H9 (cell line): ENCODE measurements at regions not wholly inside any gene's neighbourhood (a gene's known extent, or its start where the extent isn't known, plus 50 kb on each side); places are given as distances from the start of the nearest gene placed in this dataset.

ENCODE experiments used
- DNase-seq: peaks from one replicate; pipeline ENCODE4 v3.0.0-alpha.2; 2017
- H2AFZ ChIP-seq: one replicate; pipeline ENCODE4 v1.6.1; 2013; ENCODE audit warnings: mild to moderate bottlenecking, low read length, control low read depth, moderate library complexity
- H2AK5ac ChIP-seq: 2 replicates; pipeline ENCODE4 v1.6.1; 2013; ENCODE audit warnings: low read length, control low read depth, mixed read lengths; ENCODE audit not compliant: insufficient read length
- H2BK120ac ChIP-seq: one replicate; pipeline ENCODE4 v1.6.1; 2013; ENCODE audit warnings: low read depth, mild to moderate bottlenecking, low read length, control low read depth, inconsistent platforms; ENCODE audit not compliant: poor library complexity, severe bottlenecking
- H2BK12ac ChIP-seq: 2 replicates; pipeline ENCODE4 v1.6.1; 2013; ENCODE audit warnings: low read length, control low read depth, mixed read lengths, low read depth; ENCODE audit not compliant: insufficient read length
- H2BK15ac ChIP-seq: 2 replicates; pipeline ENCODE4 v1.6.1; 2013; ENCODE audit warnings: low read depth, low read length, control low read depth
- H2BK20ac ChIP-seq: one replicate; pipeline ENCODE4 v1.6.1; 2013; ENCODE audit warnings: low read depth, mild to moderate bottlenecking, low read length, control low read depth, inconsistent platforms; ENCODE audit not compliant: poor library complexity, severe bottlenecking
- H2BK5ac ChIP-seq: 2 replicates; pipeline ENCODE4 v1.6.1; 2013; ENCODE audit warnings: low read length, control low read depth, mixed read lengths; ENCODE audit not compliant: insufficient read length
- H3K14ac ChIP-seq: 2 replicates; pipeline ENCODE4 v1.6.1; 2013; ENCODE audit warnings: low read length, control low read depth; ENCODE audit not compliant: insufficient read depth
- H3K18ac ChIP-seq: 2 replicates; pipeline ENCODE4 v1.6.1; 2013; ENCODE audit warnings: low read depth, mild to moderate bottlenecking, mixed read lengths, low read length, control low read depth; ENCODE audit not compliant: insufficient read length
- H3K23ac ChIP-seq: 2 replicates; pipeline ENCODE4 v1.6.1; 2013; ENCODE audit warnings: low read length, control low read depth, mixed read lengths, low read depth; ENCODE audit not compliant: insufficient read length
- H3K23me2 ChIP-seq: 2 replicates; pipeline ENCODE4 v1.6.1; 2013; ENCODE audit warnings: low read depth, mild to moderate bottlenecking, mixed read lengths, low read length, control low read depth; ENCODE audit not compliant: insufficient read length, poor library complexity, severe bottlenecking
- H3K27ac ChIP-seq: 2 replicates; pipeline ENCODE4 v1.5.1; 2013; ENCODE audit warnings: low read length, control low read depth, mixed read lengths, low read depth; ENCODE audit not compliant: insufficient read length
- H3K27me3 ChIP-seq: 2 replicates; pipeline ENCODE4 v1.6.1; 2013; ENCODE audit warnings: low read length, control low read depth, inconsistent platforms; ENCODE audit not compliant: insufficient read depth
- H3K4ac ChIP-seq: 2 replicates; pipeline ENCODE4 v1.6.1; 2013; ENCODE audit warnings: low read depth, mild to moderate bottlenecking, control low read depth, inconsistent platforms, low read length, moderate library complexity
- H3K4me1 ChIP-seq: 2 replicates; pipeline ENCODE4 v1.6.1; 2013; ENCODE audit warnings: low read length, control low read depth, inconsistent platforms; ENCODE audit not compliant: insufficient read depth
- H3K4me2 ChIP-seq: 2 replicates; pipeline ENCODE4 v1.6.1; 2013; ENCODE audit warnings: low read length, control low read depth, mixed read lengths; ENCODE audit not compliant: insufficient read length, insufficient read depth
- H3K56ac ChIP-seq: 2 replicates; pipeline ENCODE4 v1.6.1; 2013; ENCODE audit warnings: low read depth, mild to moderate bottlenecking, mixed read lengths, low read length, control low read depth; ENCODE audit not compliant: insufficient read length
- H3K79me1 ChIP-seq: 2 replicates; pipeline ENCODE4 v1.6.1; 2013; ENCODE audit warnings: low read depth, mild to moderate bottlenecking, moderate library complexity, low read length, control low read depth, inconsistent platforms; ENCODE audit not compliant: insufficient read depth, poor library complexity, severe bottlenecking
- H3K79me2 ChIP-seq: 2 replicates; pipeline ENCODE4 v1.6.1; 2013; ENCODE audit warnings: low read length, control low read depth, inconsistent platforms; ENCODE audit not compliant: insufficient read depth
- H3K9ac ChIP-seq: 2 replicates; pipeline ENCODE4 v1.6.1; 2013; ENCODE audit warnings: low read length, control low read depth, mixed read lengths; ENCODE audit not compliant: insufficient read length; ENCODE audit errors: extremely low read depth
- H3K9me3 ChIP-seq: one replicate; pipeline ENCODE4 v1.6.1; 2013; ENCODE audit warnings: low read depth, low read length, inconsistent platforms; ENCODE audit not compliant: control insufficient read depth
- H3T11ph ChIP-seq: one replicate; pipeline ENCODE4 v1.6.1; 2013; ENCODE audit warnings: mild to moderate bottlenecking, low read length, control low read depth, inconsistent platforms
- H4K20me1 ChIP-seq: one replicate; pipeline ENCODE4 v1.6.1; 2013; ENCODE audit not compliant: control insufficient read depth, insufficient read length, insufficient read depth
- H4K5ac ChIP-seq: 2 replicates; pipeline ENCODE4 v1.6.1; 2013; ENCODE audit warnings: low read depth, mild to moderate bottlenecking, mixed read lengths, low read length, control low read depth; ENCODE audit not compliant: insufficient read length
- H4K8ac ChIP-seq: replicated peaks from 2 replicates; pipeline ENCODE4 v1.6.1; 2013; ENCODE audit warnings: low read length, control low read depth, mixed read lengths, low read depth; ENCODE audit not compliant: insufficient read length
- H4K91ac ChIP-seq: 2 replicates; pipeline ENCODE4 v1.6.1; 2013; ENCODE audit warnings: low read depth, mild to moderate bottlenecking, moderate library complexity, mixed read lengths, low read length, control low read depth; ENCODE audit not compliant: insufficient read length
- H3K27ac Mint-ChIP-seq, 3 experiments: 2 replicates in 2 of 3; 3 replicates in 1 of 3; pipeline ENCODE4 v1.8.0; 2020 to 2021; ENCODE audit warnings: mixed read lengths in 3 of 3, mild to moderate bottlenecking in 1 of 3, moderate library complexity in 1 of 3
- H3K27me3 Mint-ChIP-seq: 2 replicates; pipeline ENCODE4 v1.8.0; 2021; ENCODE audit warnings: low read depth, mild to moderate bottlenecking, moderate library complexity, mixed read lengths
- H3K36me3 Mint-ChIP-seq, 3 experiments: 2 replicates in 2 of 3; 3 replicates in 1 of 3; pipeline ENCODE4 v1.8.0; 2020 to 2021; ENCODE audit warnings: low read depth in 3 of 3, mixed read lengths in 3 of 3; ENCODE audit not compliant: insufficient read depth in 1 of 3
- H3K4me1 Mint-ChIP-seq, 2 experiments: 2 replicates each; pipeline ENCODE4 v1.8.0; 2020; ENCODE audit warnings: mixed read lengths in 2 of 2
- H3K4me3 Mint-ChIP-seq, 2 experiments: 2 replicates in 1 of 2; 3 replicates in 1 of 2; pipeline ENCODE4 v1.8.0; 2020 to 2021; ENCODE audit warnings: mild to moderate bottlenecking in 2 of 2, mixed read lengths in 2 of 2, moderate library complexity in 1 of 2
- H3K9me3 Mint-ChIP-seq, 2 experiments: 2 replicates in 1 of 2; 3 replicates in 1 of 2; pipeline ENCODE4 v1.8.0; 2020; ENCODE audit warnings: mild to moderate bottlenecking in 2 of 2, mixed read lengths in 2 of 2, moderate library complexity in 1 of 2
- WGBS: extraction: QIAGEN DNeasy Blood & Tissue Kit; methylation state at CpG from one replicate; pipeline ENCODE4 v1.1.7; 2013; ENCODE audit warnings: missing lambda C conversion rate, low lambda C conversion rate, mixed read lengths; ENCODE audit not compliant: insufficient read length; ENCODE audit errors: extremely low coverage; 5-methylcytosine and 5-hydroxymethylcytosine counted together
- TF ChIP-seq, protein P1 (sequence below): fragments of 200-600 bp; sonication (generic); conservative IDR thresholded peaks from 3 replicates; pipeline ENCODE4 v1.8.0; 2021; ENCODE audit warnings: antibody characterized with exemption, mild to moderate bottlenecking

DNA sequence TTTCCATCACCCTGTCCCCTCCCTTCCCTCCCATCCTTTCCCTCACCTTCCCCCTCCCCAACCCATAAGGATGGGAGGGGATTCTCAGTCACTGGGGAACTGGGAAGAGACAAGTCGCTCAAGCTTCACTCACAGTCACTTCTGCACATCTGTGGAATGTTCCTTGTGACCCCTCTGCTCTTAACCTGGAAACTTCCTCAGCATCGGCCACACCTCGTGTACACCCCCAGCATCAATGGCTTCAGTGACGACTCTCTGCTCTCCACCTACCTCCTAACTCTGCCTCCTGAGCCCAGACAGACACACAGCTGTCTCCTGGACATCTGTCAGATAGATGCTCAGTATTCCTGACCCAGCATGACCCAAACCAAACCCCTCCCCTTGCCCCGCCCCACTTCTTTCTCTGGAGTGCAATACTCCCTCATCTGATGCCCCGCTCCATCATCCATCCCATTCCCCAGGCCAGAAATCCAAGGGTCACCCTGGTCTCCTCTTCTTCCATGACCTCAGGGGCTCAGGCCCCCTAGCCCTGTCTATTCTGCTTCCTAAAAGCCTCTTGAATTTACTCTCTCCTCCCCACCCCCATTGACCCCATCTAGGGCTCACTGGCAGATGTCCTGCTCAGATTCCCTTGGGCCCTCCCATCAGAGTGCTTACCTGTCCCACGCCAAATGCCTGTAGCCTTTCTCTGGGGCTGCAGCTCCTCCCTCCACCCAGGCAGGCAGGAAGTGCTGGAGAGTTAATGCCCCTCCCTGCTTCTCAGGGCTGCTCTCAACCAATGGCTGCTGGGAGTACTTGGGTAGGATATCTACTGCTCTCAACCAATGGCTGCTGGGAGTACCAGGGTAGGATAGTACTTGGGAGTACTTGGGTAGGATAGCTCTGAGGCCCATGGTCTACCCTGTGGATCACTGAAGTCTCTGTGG is 83.1 kb upstream of the CSF3R start:
- Mint-ChIP-seq H3K27me3 (peaks cover 6% of the 10 kb centered on the region), H3K9me3 (no peaks in the 10 kb centered on the region), H3K4me1 (peaks cover 8 to 12% of the 10 kb centered on the region in 2 experiments), H3K4me3 (no peak overlapping the region), H3K36me3 (no peaks in the 10 kb centered on the region), H3K27ac (peak overlapping the region in 1 of 3 experiments; percentile 27; a peak in 1 of 7 replicates)
- TF ChIP-seq, protein P1, sequence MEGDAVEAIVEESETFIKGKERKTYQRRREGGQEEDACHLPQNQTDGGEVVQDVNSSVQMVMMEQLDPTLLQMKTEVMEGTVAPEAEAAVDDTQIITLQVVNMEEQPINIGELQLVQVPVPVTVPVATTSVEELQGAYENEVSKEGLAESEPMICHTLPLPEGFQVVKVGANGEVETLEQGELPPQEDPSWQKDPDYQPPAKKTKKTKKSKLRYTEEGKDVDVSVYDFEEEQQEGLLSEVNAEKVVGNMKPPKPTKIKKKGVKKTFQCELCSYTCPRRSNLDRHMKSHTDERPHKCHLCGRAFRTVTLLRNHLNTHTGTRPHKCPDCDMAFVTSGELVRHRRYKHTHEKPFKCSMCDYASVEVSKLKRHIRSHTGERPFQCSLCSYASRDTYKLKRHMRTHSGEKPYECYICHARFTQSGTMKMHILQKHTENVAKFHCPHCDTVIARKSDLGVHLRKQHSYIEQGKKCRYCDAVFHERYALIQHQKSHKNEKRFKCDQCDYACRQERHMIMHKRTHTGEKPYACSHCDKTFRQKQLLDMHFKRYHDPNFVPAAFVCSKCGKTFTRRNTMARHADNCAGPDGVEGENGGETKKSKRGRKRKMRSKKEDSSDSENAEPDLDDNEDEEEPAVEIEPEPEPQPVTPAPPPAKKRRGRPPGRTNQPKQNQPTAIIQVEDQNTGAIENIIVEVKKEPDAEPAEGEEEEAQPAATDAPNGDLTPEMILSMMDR, result no peak
- no peak overlapping the region for H3K56ac ChIP-seq
- H2AK5ac ChIP-seq, result no peak overlapping the region
- H3K27ac ChIP-seq, result no peak overlapping the region
- no peak overlapping the region for H3K23ac ChIP-seq
- H3T11ph ChIP-seq, result no peak overlapping the region
- no peak overlapping the region for H2BK20ac ChIP-seq
- H2BK15ac ChIP-seq, result no peak overlapping the region
- H4K91ac ChIP-seq, result no peak overlapping the region
- H3K18ac ChIP-seq, result no peak overlapping the region
- peak; percentile 65 for DNase-seq
- no CpG with 5 or more reads among the region's 7 CpGs for WGBS
- H3K9ac ChIP-seq, result no peak overlapping the region
- no peak overlapping the region for H3K14ac ChIP-seq
- no peaks in the 10 kb centered on the region for H3K23me2 ChIP-seq
- H3K4me2 ChIP-seq, result no peak overlapping the region
- H2AFZ ChIP-seq, result no peak overlapping the region
- H3K79me1 ChIP-seq, result no peaks in the 10 kb centered on the region
- no peak overlapping the region for H2BK5ac ChIP-seq
- H4K8ac ChIP-seq, result no peak overlapping the region
- H3K4me1 ChIP-seq, result no peaks in the 10 kb centered on the region
- H2BK12ac ChIP-seq, result no peak overlapping the region
- no peak overlapping the region for H2BK120ac ChIP-seq
- no peaks in the 10 kb centered on the region for H3K9me3 ChIP-seq
- H3K27me3 ChIP-seq, result no peaks in the 10 kb centered on the region
- no peak overlapping the region for H3K4ac ChIP-seq
- H3K79me2 ChIP-seq, result no peaks in the 10 kb centered on the region
- no peaks in the 10 kb centered on the region for H4K20me1 ChIP-seq
- H4K5ac ChIP-seq, result no peak overlapping the region
